Astrocyte of the spinal cord (primary cell): ENCODE measurements at regions not wholly inside any gene's neighbourhood (a gene's known extent, or its start where the extent isn't known, plus 50 kb on each side); places are given as distances from the start of the nearest gene placed in this dataset.

Source experiments
- DNase-seq: peaks from one replicate; pipeline ENCODE4 v3.0.0; 2011; ENCODE audit warnings: low read depth, low spot score
- H3K4me3 ChIP-seq: 2 replicates; pipeline ENCODE4 v1.5.1; 2011; ENCODE audit warnings: low read depth, mild to moderate bottlenecking, low read length, moderate library complexity
- CTCF ChIP-seq: IDR thresholded peaks from 2 replicates; pipeline ENCODE4 v1.5.1; 2012; ENCODE audit warnings: low read depth, mild to moderate bottlenecking, low read length, inconsistent platforms
- in situ Hi-C: cut with HindIII; loops from 2 replicates; pipeline ENCODE4 v1.10.0; 2017; ENCODE audit warnings: low sequenced_read_pairs

- DNase-seq, result no peak
- H3K4me3 ChIP-seq, result no peak overlapping the region
- TF ChIP-seq CTCF, result no peak
- in situ Hi-C loops, result no loop called here
Observed at GRCh38 chr6:37551002-37551401, 51.3 kb upstream of the CCDC167 start.

GRCh38 chr6:37550191-37550831, 50.6 kb upstream of the CCDC167 start:
- in situ Hi-C loops, result no loop called here
- H3K4me3 ChIP-seq, result no peak overlapping the region
- TF ChIP-seq CTCF, result no peak
- DNase-seq, result peak; percentile 43

- no peak for DNase-seq
- no peak overlapping the region for H3K4me3 ChIP-seq
- in situ Hi-C loops, result no loop called here
- no peak for TF ChIP-seq CTCF
Observed at GRCh38 chr6:37549558-37549957, 49.9 kb upstream of the CCDC167 start.
